ENCODE measurements at regions not wholly inside any gene's neighbourhood (a gene's known extent, or its start where the extent isn't known, plus 50 kb on each side); places are given as distances from the start of the nearest gene placed in this dataset.

DNA sequence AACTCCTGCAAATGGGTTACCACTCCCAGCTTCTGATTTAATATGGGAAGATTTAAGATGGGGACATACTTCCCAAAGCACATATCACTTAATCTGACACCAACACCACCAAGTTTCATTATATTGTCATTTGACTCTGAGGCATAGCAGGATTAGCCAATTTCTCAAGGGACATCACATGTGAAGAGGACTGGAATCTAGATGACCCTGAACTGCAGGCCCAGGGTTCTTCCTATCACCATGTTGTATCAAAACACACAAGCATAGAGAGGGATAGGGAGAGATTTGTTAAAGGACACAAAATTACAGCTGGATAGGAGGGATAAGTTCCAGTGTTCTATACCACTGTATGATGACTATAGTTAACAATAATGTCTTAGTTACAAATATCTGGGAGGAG, 168.3 kb upstream of the PPP2R2B start:
- ChIA-PET POLR2A (no interaction called here), CTCF (interaction anchor here (1.8 kb wide), 1 partner anchor 81 kb away, joined by 5 read pairs; no protein-coding TSS in a partner anchor)
- no peak overlapping the region for H3K27ac ChIP-seq
- H3K4me1 ChIP-seq = no peaks in the 10 kb centered on the region
- TF ChIP-seq NFE2L2 (conservative IDR thresholded peaks at IDR 0.05; ENCODE audit: low read length) = no peak
- TF ChIP-seq, protein P1, sequence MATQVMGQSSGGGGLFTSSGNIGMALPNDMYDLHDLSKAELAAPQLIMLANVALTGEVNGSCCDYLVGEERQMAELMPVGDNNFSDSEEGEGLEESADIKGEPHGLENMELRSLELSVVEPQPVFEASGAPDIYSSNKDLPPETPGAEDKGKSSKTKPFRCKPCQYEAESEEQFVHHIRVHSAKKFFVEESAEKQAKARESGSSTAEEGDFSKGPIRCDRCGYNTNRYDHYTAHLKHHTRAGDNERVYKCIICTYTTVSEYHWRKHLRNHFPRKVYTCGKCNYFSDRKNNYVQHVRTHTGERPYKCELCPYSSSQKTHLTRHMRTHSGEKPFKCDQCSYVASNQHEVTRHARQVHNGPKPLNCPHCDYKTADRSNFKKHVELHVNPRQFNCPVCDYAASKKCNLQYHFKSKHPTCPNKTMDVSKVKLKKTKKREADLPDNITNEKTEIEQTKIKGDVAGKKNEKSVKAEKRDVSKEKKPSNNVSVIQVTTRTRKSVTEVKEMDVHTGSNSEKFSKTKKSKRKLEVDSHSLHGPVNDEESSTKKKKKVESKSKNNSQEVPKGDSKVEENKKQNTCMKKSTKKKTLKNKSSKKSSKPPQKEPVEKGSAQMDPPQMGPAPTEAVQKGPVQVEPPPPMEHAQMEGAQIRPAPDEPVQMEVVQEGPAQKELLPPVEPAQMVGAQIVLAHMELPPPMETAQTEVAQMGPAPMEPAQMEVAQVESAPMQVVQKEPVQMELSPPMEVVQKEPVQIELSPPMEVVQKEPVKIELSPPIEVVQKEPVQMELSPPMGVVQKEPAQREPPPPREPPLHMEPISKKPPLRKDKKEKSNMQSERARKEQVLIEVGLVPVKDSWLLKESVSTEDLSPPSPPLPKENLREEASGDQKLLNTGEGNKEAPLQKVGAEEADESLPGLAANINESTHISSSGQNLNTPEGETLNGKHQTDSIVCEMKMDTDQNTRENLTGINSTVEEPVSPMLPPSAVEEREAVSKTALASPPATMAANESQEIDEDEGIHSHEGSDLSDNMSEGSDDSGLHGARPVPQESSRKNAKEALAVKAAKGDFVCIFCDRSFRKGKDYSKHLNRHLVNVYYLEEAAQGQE (IDR thresholded peaks at IDR 0.05) = no peak
- TF ChIP-seq EP300 (IDR thresholded peaks at IDR 0.05) = no peak
- TF ChIP-seq MAZ (IDR thresholded peaks at IDR 0.05; ENCODE audit: borderline replicate concordance, low read depth, low read length) = no peak
- TF ChIP-seq, protein P2, sequence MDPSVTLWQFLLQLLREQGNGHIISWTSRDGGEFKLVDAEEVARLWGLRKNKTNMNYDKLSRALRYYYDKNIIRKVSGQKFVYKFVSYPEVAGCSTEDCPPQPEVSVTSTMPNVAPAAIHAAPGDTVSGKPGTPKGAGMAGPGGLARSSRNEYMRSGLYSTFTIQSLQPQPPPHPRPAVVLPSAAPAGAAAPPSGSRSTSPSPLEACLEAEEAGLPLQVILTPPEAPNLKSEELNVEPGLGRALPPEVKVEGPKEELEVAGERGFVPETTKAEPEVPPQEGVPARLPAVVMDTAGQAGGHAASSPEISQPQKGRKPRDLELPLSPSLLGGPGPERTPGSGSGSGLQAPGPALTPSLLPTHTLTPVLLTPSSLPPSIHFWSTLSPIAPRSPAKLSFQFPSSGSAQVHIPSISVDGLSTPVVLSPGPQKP (IDR thresholded peaks at IDR 0.05; ENCODE audit: low read depth, low read length) = no peak
- no peak for TF ChIP-seq HDAC2 (IDR thresholded peaks at IDR 0.05)
- no peak for TF ChIP-seq RCOR1 (IDR thresholded peaks at IDR 0.05; ENCODE audit: low read depth, low read length)
- TF ChIP-seq, protein P3, sequence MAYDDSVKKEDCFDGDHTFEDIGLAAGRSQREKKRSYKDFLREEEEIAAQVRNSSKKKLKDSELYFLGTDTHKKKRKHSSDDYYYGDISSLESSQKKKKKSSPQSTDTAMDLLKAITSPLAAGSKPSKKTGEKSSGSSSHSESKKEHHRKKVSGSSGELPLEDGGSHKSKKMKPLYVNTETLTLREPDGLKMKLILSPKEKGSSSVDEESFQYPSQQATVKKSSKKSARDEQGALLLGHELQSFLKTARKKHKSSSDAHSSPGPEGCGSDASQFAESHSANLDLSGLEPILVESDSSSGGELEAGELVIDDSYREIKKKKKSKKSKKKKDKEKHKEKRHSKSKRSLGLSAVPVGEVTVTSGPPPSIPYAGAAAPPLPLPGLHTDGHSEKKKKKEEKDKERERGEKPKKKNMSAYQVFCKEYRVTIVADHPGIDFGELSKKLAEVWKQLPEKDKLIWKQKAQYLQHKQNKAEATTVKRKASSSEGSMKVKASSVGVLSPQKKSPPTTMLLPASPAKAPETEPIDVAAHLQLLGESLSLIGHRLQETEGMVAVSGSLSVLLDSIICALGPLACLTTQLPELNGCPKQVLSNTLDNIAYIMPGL (CRISPR knock-in tag; IDR thresholded peaks at IDR 0.05; ENCODE audit: borderline replicate concordance) = no peak
- TF ChIP-seq, protein P4, sequence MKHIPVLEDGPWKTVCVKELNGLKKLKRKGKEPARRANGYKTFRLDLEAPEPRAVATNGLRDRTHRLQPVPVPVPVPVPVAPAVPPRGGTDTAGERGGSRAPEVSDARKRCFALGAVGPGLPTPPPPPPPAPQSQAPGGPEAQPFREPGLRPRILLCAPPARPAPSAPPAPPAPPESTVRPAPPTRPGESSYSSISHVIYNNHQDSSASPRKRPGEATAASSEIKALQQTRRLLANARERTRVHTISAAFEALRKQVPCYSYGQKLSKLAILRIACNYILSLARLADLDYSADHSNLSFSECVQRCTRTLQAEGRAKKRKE (CRISPR knock-in tag; IDR thresholded peaks at IDR 0.05; ENCODE audit: low read depth) = no peak
- no peak for TF ChIP-seq SMC3 (IDR thresholded peaks at IDR 0.05)
- TF ChIP-seq RAD21 (conservative IDR thresholded peaks at IDR 0.05 in 1 of 2, IDR thresholded peaks at IDR 0.05 in 1 of 2) = no peak
- no peak for TF ChIP-seq EHMT2 (IDR thresholded peaks at IDR 0.05; ENCODE audit: low read depth)
- TF ChIP-seq JUN (IDR thresholded peaks at IDR 0.05) = no peak
- no peak for TF ChIP-seq PHF8 (IDR thresholded peaks at IDR 0.05; ENCODE audit: borderline replicate concordance, low read depth)
- no peak for TF ChIP-seq NPAS2 (CRISPR knock-in tag; IDR thresholded peaks at IDR 0.05; ENCODE audit: borderline replicate concordance)
- TF ChIP-seq NR3C1 (IDR thresholded peaks at IDR 0.05) = no peak
- TF ChIP-seq TFCP2L1 (CRISPR knock-in tag; IDR thresholded peaks at IDR 0.05) = no peak
- H3K9me3 ChIP-seq = no peaks in the 10 kb centered on the region
- no peak overlapping the region for H3K4me3 ChIP-seq
- ATAC-seq (no peak), FAIRE-seq (no peak), DNase-seq (ENCODE audit: low read depth in 1 of 2, low spot score in 1 of 2) (no peak)
- no peak overlapping the region for H3K4me2 ChIP-seq

DNA sequence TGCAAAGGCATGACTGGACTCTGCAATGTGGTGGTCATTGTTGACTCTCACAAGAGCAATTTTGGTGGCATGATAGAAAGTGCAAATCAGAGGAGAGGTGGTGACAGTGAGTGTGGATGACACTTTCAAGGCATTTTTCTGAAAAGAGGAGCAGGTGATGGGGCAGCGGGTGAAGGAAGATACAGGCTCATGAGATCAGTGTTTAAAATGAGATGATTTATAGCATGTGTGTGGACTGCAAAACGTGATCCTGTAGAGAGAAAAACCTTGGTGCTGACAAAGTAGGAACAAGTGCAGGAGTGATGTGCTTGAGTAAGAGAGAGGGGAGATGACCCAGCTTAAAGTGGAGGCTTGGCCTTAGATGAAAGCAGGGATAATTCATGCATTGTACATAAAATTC, 171.2 kb upstream of the PPP2R2B start:
- H3K27ac ChIP-seq = no peak overlapping the region
- no peak overlapping the region for H3K4me3 ChIP-seq
- TF ChIP-seq ZFP36 (IDR thresholded peaks at IDR 0.05; ENCODE audit: borderline replicate concordance, partially characterized antibody) = no peak
- no peak for TF ChIP-seq RAD21 (conservative IDR thresholded peaks at IDR 0.05 in 1 of 2, IDR thresholded peaks at IDR 0.05 in 1 of 2)
- TF ChIP-seq, protein P5, sequence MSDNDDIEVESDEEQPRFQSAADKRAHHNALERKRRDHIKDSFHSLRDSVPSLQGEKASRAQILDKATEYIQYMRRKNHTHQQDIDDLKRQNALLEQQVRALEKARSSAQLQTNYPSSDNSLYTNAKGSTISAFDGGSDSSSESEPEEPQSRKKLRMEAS (IDR thresholded peaks at IDR 0.05) = no peak
- TF ChIP-seq, protein P6, sequence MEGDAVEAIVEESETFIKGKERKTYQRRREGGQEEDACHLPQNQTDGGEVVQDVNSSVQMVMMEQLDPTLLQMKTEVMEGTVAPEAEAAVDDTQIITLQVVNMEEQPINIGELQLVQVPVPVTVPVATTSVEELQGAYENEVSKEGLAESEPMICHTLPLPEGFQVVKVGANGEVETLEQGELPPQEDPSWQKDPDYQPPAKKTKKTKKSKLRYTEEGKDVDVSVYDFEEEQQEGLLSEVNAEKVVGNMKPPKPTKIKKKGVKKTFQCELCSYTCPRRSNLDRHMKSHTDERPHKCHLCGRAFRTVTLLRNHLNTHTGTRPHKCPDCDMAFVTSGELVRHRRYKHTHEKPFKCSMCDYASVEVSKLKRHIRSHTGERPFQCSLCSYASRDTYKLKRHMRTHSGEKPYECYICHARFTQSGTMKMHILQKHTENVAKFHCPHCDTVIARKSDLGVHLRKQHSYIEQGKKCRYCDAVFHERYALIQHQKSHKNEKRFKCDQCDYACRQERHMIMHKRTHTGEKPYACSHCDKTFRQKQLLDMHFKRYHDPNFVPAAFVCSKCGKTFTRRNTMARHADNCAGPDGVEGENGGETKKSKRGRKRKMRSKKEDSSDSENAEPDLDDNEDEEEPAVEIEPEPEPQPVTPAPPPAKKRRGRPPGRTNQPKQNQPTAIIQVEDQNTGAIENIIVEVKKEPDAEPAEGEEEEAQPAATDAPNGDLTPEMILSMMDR (IDR thresholded peaks at IDR 0.05) = no peak
- FAIRE-seq = no peak
- no peaks in the 10 kb centered on the region for H3K4me1 ChIP-seq
- no peaks in the 10 kb centered on the region for H3K9me3 ChIP-seq
- no peak for DNase-seq (ENCODE audit: low read depth in 1 of 2, low spot score in 1 of 2)
- no peak for ATAC-seq
- ChIA-PET POLR2A (no interaction called here), CTCF (no interaction called here)
- 2% methylated on average over 2 of the region's 2 CpGs for WGBS (ENCODE audit: missing lambda C conversion rate)
- no peak overlapping the region for H3K4me2 ChIP-seq
